Upper lobe of left lung (tissue), 6 donors: ENCODE measurements at regions not wholly inside any gene's neighbourhood (a gene's known extent, or its start where the extent isn't known, plus 50 kb on each side); places are given as distances from the start of the nearest gene placed in this dataset.
A peak's percentile ranks its signal among the peaks of the same experiment; 100 is the strongest.

Experiments
- ATAC-seq, 2 donors: fragments of 200-7000 bp; cut with Tn5 transposase; one replicate each; pipeline ENCODE4 v1.9.1; 2022; ENCODE audit warnings: mild to moderate bottlenecking in 2 of 2, moderate library complexity in 2 of 2; ENCODE audit not compliant: low FRiP score in 2 of 2
- DNase-seq, 2 donors: peaks; one replicate each; pipeline ENCODE4 v3.0.0-alpha.2; 2019 to 2020
- H3K27ac ChIP-seq, 4 donors: fragments of 200-600 bp; sonication (generic); one replicate each; pipeline ENCODE4 v1.5.1; 2016 to 2019
- H3K27me3 ChIP-seq, 4 donors: fragments of 200-600 bp; sonication (generic); one replicate each; pipeline ENCODE4 v1.5.1; 2017 to 2019
- H3K36me3 ChIP-seq, 4 donors: fragments of 200-600 bp; sonication (generic); one replicate each; pipeline ENCODE4 v1.5.1; 2016 to 2019
- H3K4me1 ChIP-seq, 4 donors: fragments of 200-600 bp; sonication (generic); one replicate each; pipeline ENCODE4 v1.5.1; 2018 to 2019
- H3K4me3 ChIP-seq, 4 donors: fragments of 200-600 bp; sonication (generic); one replicate each; pipeline ENCODE4 v1.5.1; 2017 to 2019; ENCODE audit warnings: mild to moderate bottlenecking in 2 of 4, moderate library complexity in 1 of 4
- H3K9me3 ChIP-seq, 4 donors: fragments of 200-600 bp; sonication (generic); one replicate each; pipeline ENCODE4 v1.5.1; 2018 to 2019
- CTCF ChIP-seq, 6 experiments: fragments of 450-650 bp in 4 of 6; fragments of 200-600 bp in 2 of 6; sonication (generic) in 2 of 6; IDR thresholded peaks; one replicate each; pipeline ENCODE4 v1.5.1; 2016 to 2019; ENCODE audit warnings: antibody characterized with exemption in 6 of 6
- EP300 ChIP-seq, 4 donors: sonication (generic); formaldehyde crosslinking; IDR thresholded peaks; one replicate each; pipeline ENCODE4 v1.5.1; 2017; ENCODE audit warnings: antibody characterized with exemption in 4 of 4, control low read depth in 2 of 4
- POLR2A ChIP-seq, 4 donors: fragments of 450-650 bp; IDR thresholded peaks; one replicate each; pipeline ENCODE4 v1.5.1; 2016 to 2017; ENCODE audit warnings: antibody characterized with exemption in 4 of 4, mild to moderate bottlenecking in 2 of 4
- POLR2AphosphoS5 ChIP-seq, 2 donors: sonication (generic); formaldehyde crosslinking; IDR thresholded peaks; one replicate each; pipeline ENCODE4 v1.5.1; 2017; ENCODE audit warnings: antibody characterized with exemption in 2 of 2
- WGBS, 2 donors: methylation state at CpG; one replicate each; pipeline ENCODE4 v1.1.5; 2017 to 2018; 5-methylcytosine and 5-hydroxymethylcytosine counted together
- donor health status: DM: no; HTN: no; CAD: no; lungs with moderate emphysema.
- donor health status: DM: no; HTN: yes; CAD: no; lungs with severe emphysema.

- WGBS, 2 donors, result 88 to 96% methylated on average over 3 to 5 of the region's 5 CpGs
- ATAC-seq (no peak), DNase-seq (no peak)
- H3K27me3 ChIP-seq, result no peaks in the 10 kb centered on the region
- H3K27ac ChIP-seq, result peak overlapping the region in 3 of 4 donors; percentile 82 to 86 (median 86)
- H3K36me3 ChIP-seq, result no peaks in the 10 kb centered on the region
- H3K4me1 ChIP-seq, result peaks cover 16 to 30% (median 24%) of the 10 kb centered on the region in 4 donors
- no peaks in the 10 kb centered on the region for H3K9me3 ChIP-seq
- no peak for TF ChIP-seq POLR2A (IDR thresholded peaks at IDR 0.05)
- TF ChIP-seq EP300 (IDR thresholded peaks at IDR 0.05), result no peak
- no peak for TF ChIP-seq CTCF (IDR thresholded peaks at IDR 0.05)
- TF ChIP-seq POLR2AphosphoS5 (IDR thresholded peaks at IDR 0.05), result no peak
- H3K4me3 ChIP-seq, result no peak overlapping the region
These were observed 74.1 kb downstream of the LYZL2 start for GRCh38 chr10:30555465-30555864.

- Histone ChIP-seq H3K27me3 (no peaks in the 10 kb centered on the region), H3K4me1 (peaks cover 16 to 30% (median 24%) of the 10 kb centered on the region in 4 donors), H3K4me3 (peak overlapping the region in 2 of 4 donors; percentile 10 to 15), H3K27ac (peak overlapping the region; percentile 74 to 86 (median 84)), H3K36me3 (no peaks in the 10 kb centered on the region), H3K9me3 (no peaks in the 10 kb centered on the region)
- TF ChIP-seq CTCF (IDR thresholded peaks at IDR 0.05) (no peak), POLR2AphosphoS5 (IDR thresholded peaks at IDR 0.05) (no peak), EP300 (IDR thresholded peaks at IDR 0.05) (no peak), POLR2A (IDR thresholded peaks at IDR 0.05) (no peak)
- WGBS, 2 donors, result 24 to 47% methylated on average over 5 of the region's 5 CpGs
- no peak for DNase-seq
- peak in 1 of 2 donors; percentile 42 for ATAC-seq
These were observed 75.1 kb downstream of the LYZL2 start for GRCh38 chr10:30554440-30554825.

- 34 to 42% methylated on average over 12 of the region's 12 CpGs for WGBS, 2 donors
- TF ChIP-seq POLR2AphosphoS5 (IDR thresholded peaks at IDR 0.05), result peak; percentile 69 to 87
- TF ChIP-seq POLR2A (IDR thresholded peaks at IDR 0.05), result peak in 2 of 4 donors; percentile 24 to 75
- TF ChIP-seq CTCF (IDR thresholded peaks at IDR 0.05), result no peak
- peak in 1 of 4 donors; percentile 90 for TF ChIP-seq EP300 (IDR thresholded peaks at IDR 0.05)
These were observed 75.7 kb downstream of the LYZL2 start for GRCh38 chr10:30553626-30554439.

GRCh38 chr10:30553018-30553625, 76.4 kb downstream of the LYZL2 start:
- 80 to 86% methylated on average over 6 to 7 of the region's 7 CpGs for WGBS, 2 donors
- Histone ChIP-seq H3K4me3 (no peak overlapping the region), H3K9me3 (no peaks in the 10 kb centered on the region), H3K27ac (peak overlapping the region; percentile 74 to 86 (median 84)), H3K4me1 (peaks cover 16 to 37% (median 25%) of the 10 kb centered on the region in 4 donors), H3K36me3 (no peaks in the 10 kb centered on the region), H3K27me3 (no peaks in the 10 kb centered on the region)
- DNase-seq, result no peak
- no peak for ATAC-seq
- TF ChIP-seq EP300 (IDR thresholded peaks at IDR 0.05) (no peak), POLR2AphosphoS5 (IDR thresholded peaks at IDR 0.05) (no peak), POLR2A (IDR thresholded peaks at IDR 0.05) (no peak), CTCF (IDR thresholded peaks at IDR 0.05) (no peak)

More at GRCh38 chr10:30553626-30554439, 75.7 kb downstream of the LYZL2 start:
- ATAC-seq (peak; percentile 83 to 96), DNase-seq (peak; percentile 61 to 82)
- Histone ChIP-seq H3K4me1 (peaks cover 16 to 31% (median 25%) of the 10 kb centered on the region in 4 donors), H3K27ac (peak overlapping the region; percentile 74 to 86 (median 84)), H3K36me3 (no peaks in the 10 kb centered on the region), H3K4me3 (peak overlapping the region in 3 of 4 donors; percentile 10 to 15 (median 10)), H3K9me3 (no peaks in the 10 kb centered on the region), H3K27me3 (no peaks in the 10 kb centered on the region)
